ENCODE measurements at regions not wholly inside any gene's neighbourhood (a gene's known extent, or its start where the extent isn't known, plus 50 kb on each side); places are given as distances from the start of the nearest gene placed in this dataset.

- DNase-seq = no peak
These were observed 58.0 kb upstream of the KLF3 start for GRCh38 chr4:38605753-38606586.

GRCh38 chr4:38606587-38606905 lies 57.5 kb upstream of the KLF3 start:
- no peak for DNase-seq

GRCh38 chr4:38609614-38610013 lies 54.4 kb upstream of the KLF3 start:
- DNase-seq = no peak

GRCh38 chr4:38610521-38610920 lies 53.5 kb upstream of the KLF3 start:
- DNase-seq = no peak

- no peak for DNase-seq
These were observed 53.0 kb upstream of the KLF3 start for GRCh38 chr4:38610966-38611431.

GRCh38 chr4:38611676-38612075 lies 52.3 kb upstream of the KLF3 start:
- no peak for DNase-seq

- peak; percentile 71 for DNase-seq
These were observed 51.2 kb upstream of the KLF3 start for GRCh38 chr4:38612646-38613414.
